GM19463 (cell line): ENCODE measurements at regions not wholly inside any gene's neighbourhood (a gene's known extent, or its start where the extent isn't known, plus 50 kb on each side); places are given as distances from the start of the nearest gene placed in this dataset.
"Not testable (repeated sequence)": the region's sequence is repeated elsewhere in the genome, so short reads cannot be mapped to it uniquely, and the experiment has no call there.

Source experiments
- ATAC-seq: cut with Tn5 transposase; IDR thresholded peaks from one replicate; pipeline ENCODE4 v1.9.1; 2021; ENCODE audit warnings: mild to moderate bottlenecking, moderate library complexity; ENCODE audit not compliant: unreplicated experiment

DNA sequence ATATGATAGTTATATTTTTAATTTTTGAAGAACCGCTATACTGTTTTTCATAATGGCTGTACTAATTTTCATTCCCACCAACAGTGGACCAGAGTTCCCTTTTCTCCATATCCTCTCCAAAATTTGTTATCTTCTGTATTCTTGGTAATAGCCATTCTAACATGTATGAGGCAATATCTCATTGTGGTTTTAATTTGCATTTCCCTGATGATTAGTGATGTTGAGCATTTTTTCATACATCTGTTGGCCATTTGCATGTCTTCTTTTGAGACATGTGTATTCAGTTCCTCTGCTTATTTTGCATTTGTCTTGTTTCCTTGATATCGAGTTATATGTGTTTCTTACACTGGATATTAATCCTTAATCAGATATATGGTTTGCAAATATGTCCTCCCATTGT lies 770.8 kb upstream of the MBL2 start:
- no peak for ATAC-seq

- ATAC-seq: no peak
Observed at GRCh38 chr10:53537508-53537907, 764.9 kb upstream of the MBL2 start.

DNA sequence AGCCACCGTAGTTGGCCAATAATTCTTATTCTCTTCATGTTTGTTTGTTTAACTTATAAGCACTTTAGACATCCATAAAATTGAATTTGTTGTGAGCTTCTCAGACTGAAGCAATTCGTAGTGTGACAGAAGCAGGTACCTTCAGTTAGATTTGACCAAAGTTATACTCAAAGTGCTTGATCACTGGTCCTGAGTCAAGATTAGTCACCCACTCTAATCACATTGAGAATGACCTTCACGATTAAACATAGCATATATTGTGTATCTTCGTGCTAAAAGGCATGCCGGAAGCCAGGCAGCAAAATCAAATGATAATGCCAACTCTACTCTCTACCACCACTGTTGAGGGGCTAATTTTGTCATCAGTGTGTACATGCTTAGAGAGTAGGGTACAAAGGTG lies 763.7 kb upstream of the MBL2 start:
- no peak for ATAC-seq

DNA sequence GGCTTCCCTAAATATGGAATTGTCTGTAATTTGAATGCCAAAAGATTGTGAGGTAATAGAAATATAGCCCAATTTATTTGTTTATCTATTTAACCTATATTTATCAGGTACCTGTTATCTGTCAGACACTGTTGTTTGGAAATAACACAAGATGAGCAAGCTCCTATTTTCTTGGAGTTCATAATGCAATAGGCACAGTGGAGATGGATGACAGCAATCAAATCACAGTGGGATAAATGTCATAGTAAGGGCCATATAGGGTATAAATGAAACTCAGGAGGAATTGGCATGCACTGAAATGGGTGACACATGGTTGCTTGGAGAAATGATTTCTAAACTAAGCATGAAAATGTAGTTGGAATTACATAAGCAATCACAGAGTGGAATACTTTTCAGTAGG lies 761.8 kb upstream of the MBL2 start:
- no peak for ATAC-seq

DNA sequence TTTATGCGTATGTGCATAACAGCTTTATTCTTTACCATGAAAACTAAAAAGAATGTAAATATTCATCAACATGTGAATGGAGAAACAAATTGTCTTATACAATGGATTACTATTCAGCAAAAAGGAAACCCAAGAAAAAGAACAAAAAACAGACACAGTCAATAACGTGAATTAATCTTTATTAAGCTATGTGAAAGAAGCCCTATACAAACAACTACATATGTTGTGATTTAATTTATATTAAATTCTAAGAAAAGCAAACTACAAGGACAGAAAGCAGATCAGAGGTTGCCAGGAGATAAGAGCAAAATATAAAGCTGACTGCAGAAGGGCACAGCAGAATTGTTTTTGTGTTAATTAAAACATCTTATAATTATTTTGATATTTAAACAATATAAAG lies 756.4 kb upstream of the MBL2 start:
- ATAC-seq: no peak

- no peak for ATAC-seq
Observed at GRCh38 chr10:53521046-53521445, 748.5 kb upstream of the MBL2 start.

- no peak for ATAC-seq
Observed at GRCh38 chr10:53508197-53508596, 735.6 kb upstream of the MBL2 start.

GRCh38 chr10:53504492-53504891 lies 731.9 kb upstream of the MBL2 start:
- not testable (repeated sequence) for ATAC-seq

DNA sequence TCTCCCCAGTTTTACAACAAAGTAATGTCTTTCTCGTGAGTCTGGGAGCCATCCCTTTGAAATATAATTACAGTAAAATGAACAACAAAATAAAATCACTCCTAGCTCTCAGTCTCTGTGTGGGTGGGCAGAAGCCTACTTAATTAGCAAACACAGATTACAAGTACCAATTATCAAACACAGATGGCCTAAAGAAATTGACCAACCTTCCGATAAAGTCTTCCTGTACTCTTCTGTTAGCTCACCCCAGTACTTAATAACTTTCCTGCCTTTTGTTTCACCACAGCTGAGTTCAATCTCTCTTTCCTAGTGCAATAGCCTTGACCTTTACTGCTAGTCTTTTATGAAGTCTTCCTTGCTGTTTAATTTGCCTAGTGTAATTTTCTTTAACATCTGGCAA lies 719.2 kb upstream of the MBL2 start:
- ATAC-seq: no peak

DNA sequence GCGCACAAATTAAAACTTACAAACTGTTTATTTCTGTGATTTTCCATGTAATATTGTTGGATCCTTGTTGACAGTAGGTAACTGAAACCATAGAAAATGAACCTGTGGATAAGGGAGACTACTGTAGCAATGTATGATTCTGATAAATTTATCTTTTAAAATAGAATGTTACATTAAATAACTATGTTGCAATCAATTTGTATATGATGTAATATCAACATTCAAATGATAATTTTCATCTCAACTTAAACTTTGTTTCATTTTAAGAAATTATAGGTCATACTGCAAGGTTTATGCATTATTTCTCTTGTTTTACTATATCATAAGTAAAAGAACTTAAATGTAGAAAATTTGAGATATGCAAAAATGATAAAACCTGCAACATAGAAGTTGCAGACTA lies 718.0 kb upstream of the MBL2 start:
- no peak for ATAC-seq

- ATAC-seq: no peak
Observed at GRCh38 chr10:53489335-53490182, 717.0 kb upstream of the MBL2 start.

GRCh38 chr10:53487019-53487983 lies 714.7 kb upstream of the MBL2 start:
- no peak for ATAC-seq

GRCh38 chr10:53485422-53485821 lies 712.8 kb upstream of the MBL2 start:
- not testable (repeated sequence) for ATAC-seq

DNA sequence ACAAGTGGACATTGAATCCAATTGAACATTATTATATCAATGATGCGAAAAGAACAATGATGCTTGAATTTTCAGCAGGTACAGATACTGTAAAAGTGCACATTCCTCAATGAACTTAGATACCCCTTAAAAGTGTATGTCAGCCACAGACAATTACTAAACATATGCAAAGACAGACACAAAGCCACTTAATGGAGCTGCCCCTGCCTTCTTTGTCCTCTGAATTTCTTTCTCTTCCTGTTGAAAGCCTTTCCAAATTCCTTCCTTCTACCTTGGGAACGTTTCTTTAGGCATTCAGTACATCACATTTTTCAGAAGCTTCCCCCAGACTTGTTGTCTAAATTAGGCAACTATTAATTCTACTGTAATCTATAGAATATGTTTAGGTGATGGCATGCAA lies 706.8 kb upstream of the MBL2 start:
- ATAC-seq: no peak

DNA sequence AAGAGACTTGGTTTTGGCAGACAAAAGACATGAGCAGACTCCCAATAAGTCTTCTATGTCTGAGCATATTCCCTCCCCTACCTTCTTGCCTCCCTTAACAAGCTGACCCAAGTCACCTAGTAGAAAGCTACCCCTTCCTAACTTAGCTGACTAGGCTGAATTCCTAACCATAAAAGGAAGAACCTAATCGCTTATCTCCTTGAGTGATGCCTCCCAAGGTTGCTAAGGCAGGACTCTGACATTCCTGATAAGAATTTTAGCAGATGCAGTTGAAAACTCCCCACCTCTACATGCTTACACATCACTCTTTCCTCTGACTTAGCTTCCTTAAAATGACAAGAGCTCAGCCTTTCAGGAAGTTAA lies 704.7 kb upstream of the MBL2 start:
- no peak for ATAC-seq

DNA sequence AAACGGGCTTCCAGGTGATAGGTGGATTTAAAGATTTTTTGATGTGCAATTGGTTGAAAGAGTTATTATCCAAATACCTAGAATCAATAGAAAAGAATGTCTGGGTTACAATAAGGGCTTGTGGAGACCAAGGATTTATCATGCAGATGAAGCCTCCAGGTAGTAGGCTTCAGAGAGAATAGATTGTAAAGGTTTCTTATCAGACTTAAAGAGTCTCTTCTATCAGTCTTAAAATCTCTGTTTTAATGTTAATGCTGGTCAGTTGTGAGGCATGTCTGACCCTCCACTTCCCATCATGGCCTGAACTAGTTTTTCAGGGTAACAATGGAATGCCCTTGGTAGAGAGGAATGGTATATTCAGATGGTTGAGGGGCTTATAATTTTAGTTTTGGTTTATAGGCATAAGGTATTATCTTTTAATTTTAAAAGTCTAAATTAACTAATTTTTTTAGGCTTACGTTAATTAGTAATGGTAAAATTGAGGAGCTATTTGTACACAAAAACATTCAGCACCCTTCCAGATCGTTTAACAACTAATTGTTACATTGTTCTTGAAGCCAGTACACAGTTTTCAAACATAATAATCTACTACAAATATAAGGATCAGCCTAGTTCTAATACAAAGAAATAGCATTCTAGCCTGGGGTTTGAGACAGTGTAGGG lies 704.2 kb upstream of the MBL2 start:
- ATAC-seq: no peak

- ATAC-seq: no peak
Observed at GRCh38 chr10:53469383-53469782, 696.8 kb upstream of the MBL2 start.

DNA sequence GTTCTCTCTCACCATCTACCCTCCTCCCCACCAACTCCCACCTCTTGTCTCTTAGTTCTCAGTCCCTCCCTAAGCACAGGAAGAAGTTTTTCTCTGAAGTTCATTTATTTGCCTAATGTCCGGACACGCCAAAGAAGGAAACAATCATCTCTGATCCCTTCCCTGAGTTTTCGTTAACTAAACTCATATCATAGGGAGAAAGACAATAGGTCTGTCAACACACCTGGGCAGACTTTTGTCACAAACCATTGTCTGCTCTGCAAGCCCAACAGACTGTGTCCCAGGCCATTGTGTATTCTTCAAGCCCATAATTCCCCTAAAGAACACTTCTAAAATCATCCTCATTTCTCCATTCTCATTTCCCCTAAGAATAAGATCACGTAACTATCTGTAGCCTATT lies 691.0 kb upstream of the MBL2 start:
- ATAC-seq: no peak

DNA sequence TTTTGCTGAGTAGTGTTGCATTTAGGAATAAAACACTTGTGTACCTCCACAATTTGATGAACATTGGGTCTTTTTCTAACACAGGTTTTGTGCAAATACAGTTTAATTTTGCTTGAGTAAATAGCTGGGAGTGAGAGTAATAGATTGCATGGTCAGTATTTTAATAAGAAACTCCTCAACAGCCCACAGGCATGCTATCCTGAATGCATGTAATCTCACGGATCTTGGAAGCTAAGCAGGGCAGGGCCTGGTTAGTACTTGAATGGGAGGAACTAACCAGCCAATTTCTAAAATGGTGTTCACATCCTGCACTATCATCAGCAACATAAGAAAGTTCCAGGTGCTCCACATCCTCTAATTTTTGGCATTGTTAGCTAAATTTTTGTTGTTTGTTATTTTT lies 685.4 kb upstream of the MBL2 start:
- no peak for ATAC-seq

- no peak for ATAC-seq
Observed at GRCh38 chr10:53453196-53453595, 680.6 kb upstream of the MBL2 start.

- no peak for ATAC-seq
Observed at GRCh38 chr10:53447576-53447975, 675.0 kb upstream of the MBL2 start.
